Epithelial cell of prostate (primary cell): ENCODE measurements at regions not wholly inside any gene's neighbourhood (a gene's known extent, or its start where the extent isn't known, plus 50 kb on each side); places are given as distances from the start of the nearest gene placed in this dataset.
"Not testable (repeated sequence)": the region's sequence is repeated elsewhere in the genome, so short reads cannot be mapped to it uniquely, and the experiment has no call there.

Experiments
- DNase-seq: peaks from one replicate; pipeline ENCODE4 v3.0.0-alpha.2; 2011; ENCODE audit warnings: low read depth, low spot score
- H3K27ac ChIP-seq: fragments of 450-650 bp; 2 replicates; pipeline ENCODE4 v1.5.1; 2017; ENCODE audit warnings: mild to moderate bottlenecking

GRCh38 chr6:119929121-119929520 is 579.6 kb upstream of the MAN1A1 start:
- H3K27ac ChIP-seq, result no peak overlapping the region
- no peak for DNase-seq

- H3K27ac ChIP-seq, DNase-seq: not testable (repeated sequence)
These were observed 575.3 kb upstream of the MAN1A1 start for GRCh38 chr6:119924888-119925287.

- no peak for DNase-seq
- no peak overlapping the region for H3K27ac ChIP-seq
These were observed 573.3 kb upstream of the MAN1A1 start for GRCh38 chr6:119922814-119923213.

GRCh38 chr6:119921491-119922010 is 572.0 kb upstream of the MAN1A1 start:
- no peak for DNase-seq
- H3K27ac ChIP-seq, result no peak overlapping the region

- H3K27ac ChIP-seq, result no peak overlapping the region
- DNase-seq, result no peak
These were observed 567.6 kb upstream of the MAN1A1 start for GRCh38 chr6:119917186-119917585.

GRCh38 chr6:119915971-119916370 is 566.4 kb upstream of the MAN1A1 start:
- no peak overlapping the region for H3K27ac ChIP-seq
- peak; percentile 46 for DNase-seq

- no peak overlapping the region for H3K27ac ChIP-seq
These were observed 558.6 kb upstream of the MAN1A1 start for GRCh38 chr6:119908157-119908556.

GRCh38 chr6:119902681-119903080 is 553.1 kb upstream of the MAN1A1 start:
- DNase-seq, result no peak
- no peak overlapping the region for H3K27ac ChIP-seq

More at GRCh38 chr6:119908157-119908556, 558.6 kb upstream of the MAN1A1 start:
- no peak for DNase-seq

- H3K27ac ChIP-seq, result no peak overlapping the region
- no peak for DNase-seq
These were observed 547.2 kb upstream of the MAN1A1 start for GRCh38 chr6:119896806-119897205.

- no peak overlapping the region for H3K27ac ChIP-seq
- no peak for DNase-seq
These were observed 546.1 kb upstream of the MAN1A1 start for GRCh38 chr6:119895626-119896025.

GRCh38 chr6:119894811-119895210 is 545.2 kb upstream of the MAN1A1 start:
- no peak overlapping the region for H3K27ac ChIP-seq
- DNase-seq, result no peak

- no peak for DNase-seq
- H3K27ac ChIP-seq, result no peak overlapping the region
These were observed 542.1 kb upstream of the MAN1A1 start for GRCh38 chr6:119891644-119892043.

- no peak for DNase-seq
- H3K27ac ChIP-seq, result no peak overlapping the region
These were observed 541.6 kb upstream of the MAN1A1 start for GRCh38 chr6:119891206-119891605.

- no peak for DNase-seq
- H3K27ac ChIP-seq, result no peak overlapping the region
These were observed 540.9 kb upstream of the MAN1A1 start for GRCh38 chr6:119890470-119890869.

- no peak overlapping the region for H3K27ac ChIP-seq
- no peak for DNase-seq
These were observed 538.1 kb upstream of the MAN1A1 start for GRCh38 chr6:119887666-119888065.

- no peak for DNase-seq
- H3K27ac ChIP-seq, result no peak overlapping the region
These were observed 531.9 kb upstream of the MAN1A1 start for GRCh38 chr6:119881416-119881815.

GRCh38 chr6:119880840-119881239 is 531.3 kb upstream of the MAN1A1 start:
- no peak for DNase-seq
- no peak overlapping the region for H3K27ac ChIP-seq

GRCh38 chr6:119879731-119880130 is 530.2 kb upstream of the MAN1A1 start:
- no peak for DNase-seq
- no peak overlapping the region for H3K27ac ChIP-seq

- DNase-seq, result no peak
- H3K27ac ChIP-seq, result no peak overlapping the region
These were observed 524.8 kb upstream of the MAN1A1 start for GRCh38 chr6:119874381-119874780.

- DNase-seq, result no peak
- H3K27ac ChIP-seq, result no peak overlapping the region
These were observed 523.5 kb upstream of the MAN1A1 start for GRCh38 chr6:119873107-119873506.

- H3K27ac ChIP-seq, result no peak overlapping the region
- DNase-seq, result no peak
These were observed 522.0 kb upstream of the MAN1A1 start for GRCh38 chr6:119871520-119871919.

GRCh38 chr6:119865466-119866350 is 516.1 kb upstream of the MAN1A1 start:
- H3K27ac ChIP-seq, result no peak overlapping the region
- DNase-seq, result no peak
